Erythroblast (primary cell): ENCODE measurements at regions not wholly inside any gene's neighbourhood (a gene's known extent, or its start where the extent isn't known, plus 50 kb on each side); places are given as distances from the start of the nearest gene placed in this dataset.
A peak's percentile ranks its signal among the peaks of the same experiment; 100 is the strongest.
"Not testable (repeated sequence)": the region's sequence is repeated elsewhere in the genome, so short reads cannot be mapped to it uniquely, and the experiment has no call there.

ENCODE experiments used
- DNase-seq, 2 experiments: peaks; one replicate each; lab custom pipeline; 2025; lab: John Stamatoyannopoulos, UW
- GATA1 ChIP-seq: IDR thresholded peaks from 2 replicates; pipeline ENCODE4 v1.6.1; 2011; ENCODE audit warnings: low read depth, mild to moderate bottlenecking, control low read depth, low read length, moderate library complexity
- POLR2A ChIP-seq: IDR thresholded peaks from 2 replicates; pipeline ENCODE4 v1.6.1; 2011; ENCODE audit warnings: mild to moderate bottlenecking, low read length

- no peak for DNase-seq
- TF ChIP-seq GATA1 (no peak), POLR2A (no peak)
Observed at GRCh38 chr4:137934911-137935310, 307.2 kb downstream of the SLC7A11 start.

DNA sequence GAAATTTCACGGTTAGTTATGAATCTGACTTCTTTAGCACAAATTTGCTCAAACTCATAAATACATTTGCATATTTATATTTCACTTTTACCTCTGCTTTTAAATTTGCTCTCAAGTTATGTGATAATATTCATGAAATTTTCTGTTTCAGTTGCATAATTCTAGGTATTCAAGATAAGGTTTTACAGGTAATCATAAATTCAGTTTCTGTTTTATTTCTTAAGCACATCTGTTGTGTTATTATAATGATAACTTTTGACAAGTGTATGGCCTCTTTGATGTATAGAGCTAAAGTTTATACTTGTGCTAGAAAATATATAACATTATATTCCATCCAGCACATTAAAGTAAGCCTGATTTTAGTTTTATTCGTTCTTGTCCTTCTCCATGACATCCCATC, 308.1 kb downstream of the SLC7A11 start:
- DNase-seq = no peak
- no peak for TF ChIP-seq POLR2A
- TF ChIP-seq GATA1 = no peak

GRCh38 chr4:137927972-137928371, 314.2 kb downstream of the SLC7A11 start:
- no peak for DNase-seq
- TF ChIP-seq GATA1 = no peak
- no peak for TF ChIP-seq POLR2A

DNA sequence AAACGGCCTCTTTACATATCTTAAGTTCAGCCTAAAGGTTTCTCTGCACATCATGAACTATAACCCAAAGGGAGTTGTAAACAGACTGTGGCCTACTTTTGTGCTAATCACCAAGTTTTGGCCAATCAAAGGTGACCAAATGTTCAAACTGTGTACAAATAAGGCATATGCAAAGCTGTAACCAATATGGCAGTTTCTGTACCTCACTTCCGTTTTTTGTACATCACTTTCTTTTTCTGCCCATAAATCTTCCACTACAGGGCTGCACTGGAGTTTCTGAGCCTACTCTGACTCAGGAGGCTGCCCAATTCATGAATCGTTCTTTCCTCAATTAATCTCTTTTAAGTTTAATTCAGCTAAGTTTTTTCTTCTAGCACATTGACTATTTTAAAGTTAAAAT, 318.7 kb downstream of the SLC7A11 start:
- DNase-seq = no peak
- TF ChIP-seq POLR2A = no peak
- TF ChIP-seq GATA1 = no peak

- no peak for TF ChIP-seq GATA1
- TF ChIP-seq POLR2A = no peak
- no peak for DNase-seq
Observed at GRCh38 chr4:137922721-137923120, 319.4 kb downstream of the SLC7A11 start.

GRCh38 chr4:137909529-137910309, 332.4 kb downstream of the SLC7A11 start:
- no peak for DNase-seq
- no peak for TF ChIP-seq POLR2A
- no peak for TF ChIP-seq GATA1

- no peak for DNase-seq
- TF ChIP-seq POLR2A = no peak
- TF ChIP-seq GATA1 = no peak
Observed at GRCh38 chr4:137905930-137906329, 336.2 kb downstream of the SLC7A11 start.

GRCh38 chr4:137901114-137901513, 341.0 kb downstream of the SLC7A11 start:
- no peak for DNase-seq
- TF ChIP-seq GATA1 = no peak
- TF ChIP-seq POLR2A = no peak

DNA sequence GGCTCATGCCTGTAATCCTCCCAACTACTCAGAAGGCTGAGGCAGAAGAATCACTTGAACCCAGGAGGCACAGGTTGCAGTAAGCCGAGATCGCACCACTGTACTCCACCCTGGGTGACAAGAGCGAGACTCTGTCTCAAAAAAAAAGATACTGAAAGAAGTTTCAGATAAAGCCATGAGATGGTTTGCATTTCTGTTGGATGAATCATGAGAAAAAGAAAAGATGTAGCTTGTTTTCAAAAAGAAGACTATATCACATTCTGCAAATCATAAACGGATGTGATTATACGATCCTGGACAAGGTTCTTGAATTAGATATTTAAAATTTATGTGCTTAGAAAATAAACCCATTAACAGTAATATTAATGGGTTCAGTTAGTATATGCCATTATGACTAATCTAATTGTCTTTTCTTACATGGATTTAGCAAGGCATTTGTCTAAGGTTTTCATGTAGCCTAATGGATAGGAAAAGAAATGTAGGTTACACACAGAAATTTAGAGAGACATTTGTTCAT, 345.9 kb downstream of the SLC7A11 start:
- no peak for DNase-seq
- TF ChIP-seq GATA1 (no peak), POLR2A (no peak)

GRCh38 chr4:137895515-137895914, 346.6 kb downstream of the SLC7A11 start:
- DNase-seq = not testable (repeated sequence)

DNA sequence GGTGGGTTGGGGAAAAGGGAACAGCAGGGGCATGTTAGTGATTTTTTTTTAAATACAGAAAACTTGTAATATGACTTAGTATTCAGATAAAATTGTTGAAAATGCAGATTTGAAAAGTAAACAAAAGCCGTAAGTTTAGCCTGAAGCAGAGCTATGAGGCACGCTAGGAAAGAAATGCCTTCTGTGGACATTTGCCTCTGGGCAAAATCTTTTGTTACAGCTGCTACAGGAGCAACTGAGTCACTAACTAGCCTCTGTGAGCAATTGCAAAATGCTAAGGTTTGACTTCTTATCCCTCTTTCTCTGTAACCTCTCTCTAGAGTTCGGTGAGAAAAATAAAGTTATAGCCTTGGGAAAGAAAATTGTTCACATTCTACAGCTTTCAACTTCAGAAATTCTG, 350.0 kb downstream of the SLC7A11 start:
- DNase-seq = no peak
- TF ChIP-seq GATA1 = no peak
- no peak for TF ChIP-seq POLR2A

- TF ChIP-seq GATA1 = no peak
- TF ChIP-seq POLR2A = no peak
- DNase-seq = no peak
Observed at GRCh38 chr4:137890812-137891211, 351.3 kb downstream of the SLC7A11 start.

DNA sequence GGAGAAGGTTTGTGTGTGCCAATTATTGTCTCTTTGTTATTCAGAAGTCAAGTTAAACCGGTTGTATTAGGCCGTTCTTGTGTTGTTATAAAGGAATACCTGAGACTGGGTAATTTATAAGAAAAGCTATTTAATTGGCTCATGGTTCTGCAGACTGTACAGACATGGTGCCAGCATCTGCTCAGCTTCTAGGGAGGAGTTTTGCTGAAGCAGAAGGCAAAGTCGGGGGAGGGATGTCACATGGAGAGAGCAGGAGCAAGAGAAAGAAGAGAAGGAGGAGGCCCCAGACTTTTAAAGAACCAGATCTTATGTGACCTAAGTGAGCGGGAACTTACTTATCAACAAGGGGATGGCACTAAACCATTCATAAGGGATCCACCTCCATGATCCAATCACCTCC, 349.3 kb upstream of the PCDH18 start:
- DNase-seq = no peak
- TF ChIP-seq POLR2A (no peak), GATA1 (no peak)

DNA sequence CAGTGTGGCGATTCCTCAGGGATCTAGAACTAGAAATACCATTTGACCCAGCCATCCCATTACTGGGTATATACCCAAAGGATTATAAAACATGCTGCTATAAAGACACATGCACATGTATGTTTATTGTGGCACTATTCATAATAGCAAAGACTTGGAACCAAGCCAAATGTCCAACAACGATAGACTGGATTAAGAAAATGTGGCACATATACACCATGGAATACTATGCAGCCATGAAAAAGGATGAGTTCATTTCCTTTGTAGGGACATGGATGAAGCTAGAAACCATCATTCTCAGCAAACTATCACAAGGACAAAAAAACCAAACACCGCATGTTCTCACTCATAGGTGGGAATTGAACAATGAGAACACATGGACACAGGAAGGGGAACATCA, 335.8 kb upstream of the PCDH18 start:
- not testable (repeated sequence) for DNase-seq

DNA sequence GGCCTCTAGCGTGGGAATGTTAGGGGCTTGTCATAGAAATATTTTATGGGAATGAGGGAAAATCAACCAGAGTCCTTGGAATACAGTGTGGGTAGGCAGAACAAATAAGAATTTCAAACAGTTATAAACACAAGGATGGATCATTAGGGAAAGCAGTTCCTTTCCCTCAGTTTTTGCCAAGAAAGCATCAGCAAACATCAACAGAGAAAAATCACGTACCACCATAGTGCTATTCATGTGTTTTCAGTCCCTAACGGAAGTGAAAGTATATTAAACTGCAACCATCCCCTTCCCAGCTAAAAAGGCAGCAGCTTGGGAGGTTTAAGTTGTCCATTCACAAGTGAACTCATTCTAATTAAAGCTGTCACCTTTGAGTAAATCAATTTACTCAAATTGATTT, 334.4 kb upstream of the PCDH18 start:
- no peak for DNase-seq
- TF ChIP-seq POLR2A (no peak), GATA1 (no peak)

DNA sequence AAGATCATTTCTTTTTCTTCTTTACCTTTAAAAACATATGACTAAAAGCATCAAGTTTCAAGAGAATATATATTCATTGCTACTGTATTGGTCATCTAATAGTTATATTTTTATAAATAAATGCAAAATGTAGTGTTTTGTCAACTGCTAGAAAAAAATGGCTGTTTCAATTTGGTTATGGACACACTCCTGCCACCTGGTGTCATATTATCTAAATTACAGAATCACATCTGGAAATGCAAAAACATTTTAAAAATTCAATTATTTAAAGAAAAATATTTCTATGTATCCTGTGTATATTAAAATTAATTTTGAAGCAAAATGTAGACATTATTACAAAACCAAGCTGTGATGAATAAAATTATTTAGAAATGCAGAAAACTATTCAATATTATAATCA, 329.4 kb upstream of the PCDH18 start:
- DNase-seq = peak in 1 of 2 experiments; percentile 16
- TF ChIP-seq GATA1 = no peak
- no peak for TF ChIP-seq POLR2A
